Glomerular endothelial cell (primary cell): ENCODE measurements at regions not wholly inside any gene's neighbourhood (a gene's known extent, or its start where the extent isn't known, plus 50 kb on each side); places are given as distances from the start of the nearest gene placed in this dataset.
"Not testable (repeated sequence)": the region's sequence is repeated elsewhere in the genome, so short reads cannot be mapped to it uniquely, and the experiment has no call there.

ENCODE experiments used
- DNase-seq: peaks from one replicate; pipeline ENCODE4 v3.0.0-alpha.2; 2011; ENCODE audit warnings: low read depth, low spot score; ENCODE audit errors: extremely low read depth

DNA sequence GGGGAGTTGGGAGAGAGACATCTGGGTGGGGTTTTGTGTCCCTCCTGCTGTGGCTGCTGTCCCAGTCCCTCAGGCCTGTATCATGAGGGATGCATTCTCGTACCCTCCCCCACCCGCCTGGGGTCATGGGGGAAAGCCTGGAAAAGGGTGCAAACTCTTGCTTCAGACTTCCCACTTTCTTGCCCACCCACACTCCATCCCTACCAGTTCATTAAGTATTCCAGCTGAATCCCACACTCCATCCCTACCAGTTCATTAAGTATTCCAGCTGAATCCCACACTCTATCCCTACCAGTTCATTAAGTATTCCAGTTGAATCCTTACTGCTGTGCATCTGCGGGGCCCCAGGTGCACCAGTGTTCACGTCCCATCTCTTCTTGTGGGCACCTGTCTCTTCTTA, 116.3 kb downstream of the ACAA2 start:
- no peak for DNase-seq

DNA sequence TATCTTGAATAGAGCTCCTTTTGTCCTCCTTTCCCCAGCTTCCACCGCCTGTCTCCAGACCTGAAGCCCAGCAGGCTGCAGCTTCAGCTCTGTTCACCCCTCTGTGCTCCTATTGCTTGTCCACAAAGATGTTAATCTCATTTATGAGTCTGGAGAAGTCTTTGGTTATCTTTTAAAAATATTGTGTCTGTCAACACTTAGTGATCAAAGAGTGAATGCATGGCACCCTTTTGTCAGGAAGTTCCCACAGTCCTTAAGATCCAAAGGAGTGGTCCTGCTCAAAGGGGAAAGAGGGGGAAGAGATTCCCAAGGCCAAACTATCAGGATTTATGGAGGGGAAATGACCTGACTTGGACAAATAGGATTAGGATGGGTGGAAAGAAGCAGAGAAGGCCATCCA, 118.9 kb downstream of the ACAA2 start:
- DNase-seq = no peak

DNA sequence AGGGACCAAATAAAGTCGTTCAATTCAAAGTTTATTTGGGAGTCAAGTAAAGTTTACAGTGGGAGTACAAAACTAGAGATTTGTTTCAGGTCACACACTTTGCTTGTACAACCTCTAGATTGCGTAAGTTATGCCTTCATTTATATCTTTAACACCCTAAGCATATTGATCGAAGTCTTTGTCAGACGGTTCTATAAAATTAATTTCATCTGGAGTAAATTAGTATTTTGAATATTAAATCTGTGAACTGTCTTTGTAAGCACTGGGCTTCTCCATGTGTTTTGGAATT, 119.7 kb downstream of the ACAA2 start:
- DNase-seq = no peak

DNA sequence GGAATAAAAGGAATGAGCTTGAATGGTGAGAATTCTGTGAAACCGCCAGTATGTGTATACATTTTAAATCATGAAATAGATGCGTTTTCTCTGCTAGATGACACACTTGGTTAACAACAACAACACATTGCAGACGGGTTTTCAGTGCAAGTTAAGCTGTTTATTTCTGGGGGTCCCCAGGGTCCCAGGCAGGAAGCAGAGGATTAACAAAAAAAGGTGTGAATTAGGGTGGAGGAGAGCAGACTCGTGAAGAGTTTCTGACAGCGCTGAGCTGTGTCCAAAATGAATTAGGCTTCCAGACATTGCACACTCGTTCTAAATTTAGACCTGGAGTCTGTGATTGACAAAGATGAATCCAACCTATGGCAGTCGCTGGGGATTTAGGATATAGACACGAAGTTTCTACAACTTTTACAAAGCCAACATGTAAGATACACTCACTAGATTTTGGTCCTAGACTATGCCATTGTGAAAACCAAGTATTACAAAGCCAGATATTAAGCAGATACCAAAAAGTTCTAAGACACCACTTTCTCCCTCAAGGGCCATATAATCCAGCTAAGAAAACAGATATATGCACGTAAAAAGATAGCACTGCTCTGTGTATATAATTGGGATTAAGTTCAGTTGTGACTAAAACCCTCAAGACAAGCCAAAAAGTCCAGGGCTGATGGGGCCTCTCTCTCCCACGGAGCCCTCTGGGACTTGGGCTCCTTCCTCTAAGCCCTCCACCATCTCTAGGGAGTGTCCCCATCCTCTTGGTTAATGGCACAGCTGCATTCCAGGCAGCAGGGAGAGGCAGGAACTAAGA, 120.2 kb downstream of the ACAA2 start:
- DNase-seq = no peak

DNA sequence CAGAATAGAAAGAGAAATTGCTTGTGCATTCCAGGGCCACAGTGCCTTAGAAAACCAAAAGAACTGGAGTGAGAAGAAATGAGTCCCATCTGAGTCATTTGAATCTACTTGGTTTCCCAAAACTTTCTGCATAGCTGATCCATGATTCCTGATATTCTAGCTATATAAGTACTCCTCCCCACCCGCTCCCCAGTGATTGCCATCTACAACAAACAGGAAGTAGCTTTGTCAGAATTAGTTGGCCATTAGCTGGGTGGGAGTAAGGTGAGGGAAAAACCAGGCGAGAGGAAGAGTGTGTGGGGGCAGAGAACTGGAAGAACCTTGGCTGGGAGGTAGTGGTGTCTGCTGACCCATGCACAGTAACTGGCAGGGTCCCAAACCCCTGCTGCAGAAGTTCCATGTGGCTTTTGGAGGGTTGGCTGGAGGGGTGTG, 122.1 kb downstream of the ACAA2 start:
- peak; percentile 42 for DNase-seq

DNA sequence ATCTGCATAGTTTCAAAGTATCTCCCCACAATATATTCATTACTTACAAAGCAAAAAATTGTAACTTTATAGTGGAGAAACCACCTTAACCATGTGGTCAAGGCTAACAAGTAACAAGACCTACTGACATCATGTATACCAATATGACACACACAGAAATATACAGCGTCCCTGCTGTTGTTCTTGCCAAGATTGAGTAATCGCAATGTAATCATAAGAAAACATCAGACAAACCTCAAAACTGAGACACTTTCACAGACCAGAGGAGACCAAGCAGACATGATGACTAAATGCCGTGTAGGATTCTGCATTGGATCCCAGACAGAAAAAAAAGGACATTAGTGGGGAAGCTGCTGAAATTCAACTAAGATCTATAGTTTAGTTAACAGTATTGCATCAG, 123.0 kb downstream of the ACAA2 start:
- no peak for DNase-seq

DNA sequence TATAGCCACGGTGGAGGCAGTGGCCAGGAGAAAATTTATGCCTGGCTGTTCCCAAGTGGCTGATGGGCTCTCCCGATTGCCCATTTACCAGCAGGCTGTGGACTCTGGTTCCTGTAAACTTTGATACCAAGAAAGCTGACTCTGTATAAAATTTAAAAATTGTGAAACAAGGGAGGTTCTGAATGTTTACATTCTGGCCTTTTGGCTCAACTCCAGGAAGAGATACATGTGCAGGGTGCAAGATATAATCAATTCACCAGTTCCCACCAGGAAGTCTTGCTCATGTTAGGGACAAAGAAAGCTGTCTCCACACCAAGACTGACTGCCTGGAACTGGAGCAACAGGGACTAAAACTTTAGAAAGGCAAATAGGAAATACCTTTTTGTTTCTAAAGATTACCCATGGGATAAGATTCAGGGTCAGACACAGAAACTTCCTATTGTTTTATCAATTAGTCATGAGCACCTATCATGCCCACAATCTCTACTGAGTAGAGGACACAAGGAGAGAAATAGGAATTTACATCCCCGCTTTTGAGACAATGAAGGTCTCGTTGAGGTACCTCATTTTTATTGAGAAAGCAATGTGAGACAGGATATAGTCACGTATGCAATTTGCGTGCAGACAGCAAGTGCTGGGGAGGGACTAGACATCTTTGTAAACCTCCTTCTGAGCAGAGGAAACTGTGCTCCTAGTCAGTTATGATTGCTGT, 123.5 kb downstream of the LIPG start:
- DNase-seq = peak; percentile 96

DNA sequence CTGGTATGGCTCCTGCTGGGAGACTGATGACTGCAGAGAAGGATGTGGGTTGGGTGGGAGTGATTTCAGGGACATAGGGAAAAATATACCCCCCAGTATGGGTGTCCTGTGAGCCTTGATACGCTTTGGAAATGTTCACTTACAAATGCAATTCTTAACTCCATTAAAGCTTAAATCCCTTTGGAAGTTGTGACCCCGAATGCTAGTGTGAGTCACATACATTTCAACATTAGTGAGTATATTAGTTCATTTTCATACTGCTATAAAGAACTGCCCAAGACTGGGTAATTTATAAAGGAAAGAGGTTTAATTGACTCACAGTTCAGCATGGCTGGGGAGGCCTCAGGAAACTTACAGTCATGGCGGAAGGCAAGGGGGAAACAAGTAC, 120.9 kb downstream of the LIPG start:
- not testable (repeated sequence) for DNase-seq

DNA sequence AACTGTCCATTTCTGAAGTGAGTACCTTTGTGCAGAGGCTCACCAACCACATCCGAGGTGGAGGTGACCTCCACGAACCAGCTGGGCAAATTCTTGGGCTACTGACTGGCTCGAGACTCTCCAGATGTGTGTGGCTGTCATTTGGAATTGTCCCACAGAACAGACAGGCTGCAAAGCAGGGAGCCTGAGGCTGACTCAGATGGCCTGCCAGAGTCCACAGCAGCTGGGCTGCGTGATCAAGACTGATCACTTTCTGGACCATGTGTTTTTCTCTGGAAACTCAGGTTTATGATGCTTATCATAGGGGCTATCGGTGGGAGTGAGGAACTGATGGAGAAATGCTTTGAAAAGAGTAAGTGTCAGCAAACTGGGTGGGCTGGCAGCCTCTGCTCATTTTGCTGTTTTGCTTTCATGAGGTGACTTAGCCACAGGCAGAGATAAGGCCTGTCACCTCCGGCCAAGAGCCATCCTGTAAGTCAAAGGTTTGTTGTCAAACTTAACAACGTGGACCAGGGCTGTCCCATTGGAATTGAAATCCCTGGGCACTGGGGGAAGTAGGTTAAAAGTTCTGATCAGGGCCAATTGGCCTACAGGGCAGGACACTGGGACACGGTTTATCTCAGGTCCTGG, 120.4 kb downstream of the LIPG start:
- no peak for DNase-seq

DNA sequence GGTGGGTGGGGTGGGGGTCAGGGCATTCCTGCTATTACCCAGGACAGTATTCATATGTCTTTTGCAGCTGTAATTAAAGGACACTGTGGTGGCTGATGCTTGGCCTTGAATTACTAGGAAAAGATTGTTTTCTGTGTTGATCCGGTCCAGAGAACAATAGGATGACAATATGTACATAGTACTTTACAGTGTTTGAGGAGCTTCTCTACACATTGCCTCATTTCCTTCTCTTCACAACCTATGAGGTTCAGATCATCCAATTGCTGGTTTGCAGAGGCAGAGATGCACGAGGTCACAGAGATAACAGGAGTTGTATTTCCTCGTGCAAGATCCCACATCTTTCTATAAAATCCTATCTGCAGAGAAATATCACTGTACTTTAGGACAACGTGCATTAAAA, 119.5 kb downstream of the LIPG start:
- DNase-seq = no peak

DNA sequence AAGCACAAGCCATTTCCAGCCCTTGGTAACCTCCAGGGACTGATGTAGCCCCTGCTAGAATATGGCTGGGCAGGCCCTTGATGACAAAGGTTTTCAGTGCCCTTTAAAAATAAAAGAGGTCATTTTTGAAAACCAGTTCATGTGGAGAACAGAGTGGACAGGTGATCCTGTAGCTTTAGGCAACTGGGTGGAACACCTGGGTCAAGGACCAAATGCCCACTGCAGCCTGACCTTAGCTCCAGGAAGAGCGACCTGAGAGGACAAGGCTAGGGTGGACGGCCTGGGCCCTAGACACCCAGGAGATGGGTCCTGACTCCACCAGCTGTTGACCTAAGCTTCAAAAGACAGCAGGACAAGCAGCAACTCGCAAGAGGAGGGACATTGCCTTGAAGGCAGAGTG, 116.6 kb downstream of the LIPG start:
- DNase-seq = no peak

DNA sequence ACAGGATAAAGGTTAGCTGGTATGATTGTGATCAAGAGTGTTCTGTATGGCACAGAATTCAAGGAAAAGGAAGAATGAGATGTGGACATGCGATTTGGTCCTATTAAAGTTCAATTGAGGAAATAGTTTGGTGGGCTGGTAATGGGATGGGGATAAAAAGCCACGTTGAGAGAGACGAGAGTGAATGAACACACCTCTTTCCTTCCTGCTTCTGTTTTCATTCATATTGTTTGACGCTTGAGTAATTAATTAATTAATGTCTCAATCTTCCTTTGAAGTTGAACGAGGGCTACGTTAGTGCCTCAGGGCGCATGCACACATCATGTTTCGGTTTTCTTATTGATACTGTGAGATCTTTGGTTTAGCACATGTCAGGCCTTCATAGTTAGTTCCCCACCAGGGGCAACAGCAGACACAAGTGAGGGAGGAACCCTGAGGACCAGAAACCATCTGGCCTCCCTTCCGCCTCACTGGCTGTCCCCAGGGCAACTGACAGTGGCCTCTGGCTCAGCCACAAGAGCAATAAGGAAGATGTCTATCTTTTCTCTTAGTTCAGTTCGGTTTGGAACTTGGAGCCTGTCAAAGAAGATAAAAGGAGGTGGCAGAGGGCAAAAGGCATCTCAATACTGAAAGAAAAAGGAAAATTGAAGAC, 116.0 kb downstream of the LIPG start:
- DNase-seq = no peak

DNA sequence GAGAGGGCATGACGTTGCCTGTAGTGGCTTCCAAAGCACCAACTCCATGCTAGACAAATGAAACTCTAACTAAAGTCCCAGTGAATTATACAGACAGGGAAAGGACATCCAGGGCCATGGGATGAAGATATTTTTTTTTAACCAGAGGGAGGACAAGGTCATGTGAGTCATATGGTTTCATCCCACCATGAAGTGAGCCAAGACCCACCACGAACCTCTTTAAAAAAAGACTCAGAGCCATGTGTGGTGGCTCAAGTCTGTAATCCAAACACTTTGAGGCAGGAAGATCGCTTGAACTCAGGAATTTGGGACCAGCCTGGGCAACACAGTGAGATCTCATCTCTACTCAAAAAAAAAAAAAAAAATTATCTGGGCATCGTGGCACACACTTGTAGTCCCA, 115.2 kb downstream of the LIPG start:
- no peak for DNase-seq

DNA sequence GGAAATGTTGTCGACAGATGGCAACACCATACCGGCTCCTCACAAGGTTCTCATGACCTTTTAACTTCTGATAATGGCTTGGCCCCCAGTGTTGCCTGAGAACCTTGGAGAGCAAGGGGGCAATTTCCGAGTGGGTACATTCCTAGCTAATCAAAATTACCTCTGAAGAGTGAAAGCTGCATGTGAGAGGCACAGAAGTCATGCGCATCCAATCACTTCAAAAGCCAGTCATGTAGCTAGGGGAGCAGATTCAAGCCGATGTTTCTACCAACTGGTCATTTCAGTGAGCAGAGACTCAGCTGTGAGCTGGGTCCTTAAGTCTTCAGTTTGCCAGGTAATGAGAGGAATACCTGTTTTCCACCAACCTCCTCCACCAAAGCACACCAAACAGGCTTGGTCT, 111.4 kb downstream of the LIPG start:
- DNase-seq = no peak

DNA sequence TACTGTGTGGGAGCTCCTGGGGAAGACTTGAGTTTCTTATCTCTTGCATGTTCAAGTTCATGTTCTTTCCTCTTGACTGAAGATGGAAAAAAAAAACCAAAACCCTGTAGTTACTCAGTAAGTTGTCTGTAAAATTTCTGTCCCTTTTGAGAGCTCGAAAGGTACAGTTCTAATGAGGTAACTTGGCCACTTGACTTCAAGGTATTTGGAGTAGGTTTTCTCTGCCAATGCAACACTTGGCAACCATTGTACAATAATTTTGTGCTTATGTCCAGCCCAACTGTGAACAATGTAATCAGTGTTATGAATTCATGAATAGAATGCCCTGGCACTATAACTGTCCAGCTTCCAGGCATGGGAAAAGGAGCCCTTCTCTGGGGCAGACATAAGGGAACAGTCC, 111.0 kb downstream of the LIPG start:
- DNase-seq = no peak

DNA sequence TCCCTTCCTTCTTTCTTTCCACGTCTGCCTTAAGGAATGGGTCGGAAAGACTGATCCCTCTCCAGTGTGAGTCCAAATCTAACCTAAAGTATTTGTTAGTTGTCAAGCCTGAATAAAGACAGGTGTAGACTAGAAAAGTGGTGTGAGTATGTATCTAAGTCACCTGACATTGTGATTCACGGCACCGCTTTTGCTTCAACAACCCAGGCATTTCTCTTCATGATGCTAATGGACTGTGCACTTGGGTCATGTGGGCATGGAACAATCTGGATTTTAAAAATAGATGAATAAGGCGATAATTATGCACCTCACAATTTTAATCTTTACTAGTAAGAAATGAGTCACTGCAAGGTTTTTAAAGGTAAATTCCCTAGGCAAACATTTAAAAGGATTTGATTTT, 107.5 kb downstream of the LIPG start:
- DNase-seq = no peak

DNA sequence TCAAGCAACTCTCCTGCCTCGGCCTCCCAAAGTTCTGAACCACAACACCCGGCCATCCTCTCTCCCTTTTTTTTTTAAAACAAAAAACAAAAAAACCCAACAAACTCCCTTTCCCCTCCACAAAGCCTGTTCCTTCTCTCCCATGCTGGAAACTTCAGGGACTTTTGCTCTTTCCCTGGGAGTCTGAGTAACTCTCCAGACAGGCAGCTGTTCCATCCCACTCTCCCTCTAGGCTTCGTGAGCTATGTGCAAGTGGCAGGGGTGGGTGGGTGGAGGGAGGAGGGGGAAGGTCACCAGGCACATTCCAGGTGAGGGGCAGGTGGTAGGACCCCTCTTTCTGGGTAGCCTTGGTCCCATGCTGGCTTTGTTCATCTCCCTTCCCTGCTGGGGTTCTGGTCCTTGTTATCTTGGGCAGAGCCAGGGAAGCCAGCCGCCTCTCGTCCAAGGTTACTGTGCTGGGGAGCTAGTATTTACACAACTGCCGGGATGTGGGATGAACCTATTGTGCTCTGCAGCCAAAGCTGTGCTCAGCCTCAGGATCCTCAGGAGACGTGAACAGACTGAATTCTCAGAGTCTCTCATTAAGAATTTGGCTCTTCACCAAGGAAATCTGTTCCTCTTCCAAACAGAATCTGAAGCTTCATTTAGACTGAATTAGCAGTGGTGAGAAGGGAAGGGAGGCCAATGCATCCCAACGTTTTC, 106.9 kb downstream of the LIPG start:
- no peak for DNase-seq

DNA sequence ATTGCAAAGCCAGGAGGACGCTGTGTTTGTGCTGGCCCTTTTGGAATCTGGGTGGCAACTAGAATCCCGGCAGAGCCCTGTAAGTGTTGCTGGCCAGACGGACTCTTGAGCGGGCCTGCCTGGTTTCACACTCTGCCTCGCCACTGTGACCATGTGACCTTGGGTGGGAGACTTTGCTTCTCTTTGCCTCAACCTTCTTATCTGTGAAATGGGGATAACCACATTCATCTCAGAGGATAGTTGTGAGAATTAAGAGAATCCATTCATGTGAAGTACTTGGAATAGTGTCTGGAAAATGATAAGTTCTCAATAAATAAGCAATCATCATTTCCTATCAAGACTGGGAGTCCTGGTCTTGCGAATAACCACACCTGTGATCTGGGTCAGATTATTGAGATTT, 105.6 kb downstream of the LIPG start:
- no peak for DNase-seq

DNA sequence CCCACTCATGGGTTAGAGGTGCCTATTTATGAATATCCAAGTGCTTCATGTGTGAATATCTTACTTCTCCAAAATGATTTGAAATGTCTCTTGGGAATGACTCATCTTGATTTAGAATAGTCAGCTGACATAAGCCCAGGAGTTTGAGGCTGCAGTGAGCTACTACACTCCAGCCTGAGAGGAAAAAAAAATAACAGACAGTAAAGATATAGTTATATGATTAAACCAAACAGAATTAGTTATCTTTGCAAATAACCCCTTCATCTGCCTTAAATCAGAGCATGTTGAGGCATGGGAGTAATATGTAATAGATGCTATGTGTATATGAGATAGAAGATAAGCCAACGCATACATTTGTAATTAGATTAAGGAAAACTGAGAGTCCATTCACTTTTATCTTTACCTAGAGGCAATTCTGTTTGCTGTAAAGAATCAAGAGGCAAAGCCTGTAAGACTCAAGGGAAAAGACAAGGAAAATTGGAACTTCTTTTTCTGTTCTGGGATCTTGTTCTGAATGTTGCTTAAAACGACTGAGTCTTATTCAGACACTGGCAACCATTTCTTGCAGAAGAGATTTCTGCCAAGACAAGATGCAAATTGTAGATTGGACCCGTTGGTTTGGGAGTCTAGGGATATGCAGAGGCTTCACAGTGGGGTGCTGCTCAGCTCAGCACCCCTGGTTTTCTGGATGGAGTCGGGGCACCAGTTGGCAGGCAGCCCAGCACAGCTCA, 104.4 kb downstream of the LIPG start:
- no peak for DNase-seq
